SK-N-MC (cell line): ENCODE measurements at regions not wholly inside any gene's neighbourhood (a gene's known extent, or its start where the extent isn't known, plus 50 kb on each side); places are given as distances from the start of the nearest gene placed in this dataset.

Experiments
- EZH2 ChIP-seq: fragments of 200-600 bp; sonication (generic); IDR thresholded peaks from one replicate; pipeline ENCODE4 v1.6.1; 2017; ENCODE audit warnings: antibody characterized with exemption
- POLR2AphosphoS5 ChIP-seq: IDR thresholded peaks from 2 replicates; pipeline ENCODE4 v1.6.1; 2012; ENCODE audit warnings: mild to moderate bottlenecking, low read depth, low read length, borderline replicate concordance

GRCh38 chr6:76835695-76836094 lies 627.6 kb downstream of the HTR1B start:
- no peak for TF ChIP-seq POLR2AphosphoS5
- no peak for TF ChIP-seq EZH2
